OCI-LY1 (cell line): ENCODE measurements at regions not wholly inside any gene's neighbourhood (a gene's known extent, or its start where the extent isn't known, plus 50 kb on each side); places are given as distances from the start of the nearest gene placed in this dataset.

Experiments used
- EZH2 ChIP-seq: fragments of 200-600 bp; sonication (generic), shearing (Covaris generic); IDR thresholded peaks from 2 replicates; pipeline ENCODE4 v1.8.0; 2017; ENCODE audit warnings: borderline replicate concordance, mixed run types, mild to moderate bottlenecking, antibody characterized with exemption, low read length, moderate library complexity, mixed read lengths
- TF ChIP-seq, protein P1 (sequence below): fragments of 200-600 bp; sonication (generic), shearing (Covaris generic); IDR thresholded peaks from 2 replicates; pipeline ENCODE4 v1.5.1; 2017; ENCODE audit warnings: mild to moderate bottlenecking, antibody characterized with exemption, low read length, moderate library complexity, mixed read lengths

DNA sequence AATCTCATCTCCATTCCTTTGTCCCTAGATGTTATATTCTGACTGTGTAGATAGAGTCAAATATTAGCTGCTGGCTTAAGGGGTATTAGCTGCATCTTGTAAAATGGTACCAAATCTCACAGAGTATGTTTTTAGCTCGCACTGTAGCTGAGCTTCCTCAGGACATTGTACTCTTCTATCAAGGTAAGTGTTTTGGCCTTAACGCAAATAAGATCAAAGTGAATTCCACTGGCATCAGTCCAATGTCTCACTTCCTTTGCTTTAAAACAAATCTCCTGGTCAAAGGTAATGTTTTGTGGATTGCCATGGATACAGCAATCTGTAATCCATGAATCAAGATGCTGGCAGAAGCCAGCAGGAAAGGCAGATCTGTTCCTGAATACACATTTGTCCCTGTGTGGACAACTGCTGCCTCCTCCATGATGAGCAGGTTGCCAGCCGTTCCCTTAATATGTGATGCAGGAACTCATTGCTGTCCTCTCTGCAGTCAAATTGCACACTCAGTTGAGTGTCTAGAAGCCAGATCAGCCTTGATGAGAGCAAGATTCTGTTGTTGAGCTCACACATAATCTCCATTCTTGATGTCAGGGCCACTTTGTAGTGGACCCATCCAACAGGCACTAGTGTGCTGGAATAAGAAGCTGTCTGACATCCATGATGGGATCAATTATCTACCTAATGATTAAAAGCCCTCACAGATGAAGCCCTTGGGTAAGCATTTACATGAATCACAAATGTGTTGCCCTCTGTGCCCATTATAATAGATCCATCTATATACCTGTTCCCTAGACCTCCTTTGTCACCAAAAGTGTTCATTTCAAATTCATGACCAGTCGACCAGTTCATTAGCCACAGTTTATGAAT lies 96.6 kb upstream of the AGTR1 start:
- TF ChIP-seq EZH2 = no peak
- TF ChIP-seq, protein P1, sequence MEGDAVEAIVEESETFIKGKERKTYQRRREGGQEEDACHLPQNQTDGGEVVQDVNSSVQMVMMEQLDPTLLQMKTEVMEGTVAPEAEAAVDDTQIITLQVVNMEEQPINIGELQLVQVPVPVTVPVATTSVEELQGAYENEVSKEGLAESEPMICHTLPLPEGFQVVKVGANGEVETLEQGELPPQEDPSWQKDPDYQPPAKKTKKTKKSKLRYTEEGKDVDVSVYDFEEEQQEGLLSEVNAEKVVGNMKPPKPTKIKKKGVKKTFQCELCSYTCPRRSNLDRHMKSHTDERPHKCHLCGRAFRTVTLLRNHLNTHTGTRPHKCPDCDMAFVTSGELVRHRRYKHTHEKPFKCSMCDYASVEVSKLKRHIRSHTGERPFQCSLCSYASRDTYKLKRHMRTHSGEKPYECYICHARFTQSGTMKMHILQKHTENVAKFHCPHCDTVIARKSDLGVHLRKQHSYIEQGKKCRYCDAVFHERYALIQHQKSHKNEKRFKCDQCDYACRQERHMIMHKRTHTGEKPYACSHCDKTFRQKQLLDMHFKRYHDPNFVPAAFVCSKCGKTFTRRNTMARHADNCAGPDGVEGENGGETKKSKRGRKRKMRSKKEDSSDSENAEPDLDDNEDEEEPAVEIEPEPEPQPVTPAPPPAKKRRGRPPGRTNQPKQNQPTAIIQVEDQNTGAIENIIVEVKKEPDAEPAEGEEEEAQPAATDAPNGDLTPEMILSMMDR = no peak
